GM08714 (cell line): ENCODE measurements at regions not wholly inside any gene's neighbourhood (a gene's known extent, or its start where the extent isn't known, plus 50 kb on each side); places are given as distances from the start of the nearest gene placed in this dataset.

ENCODE experiments used
- H3K4me3 ChIP-seq: fragments of 200-500 bp; sonication (Bioruptor generic); 2 replicates; pipeline ENCODE4 v1.5.1; 2014; ENCODE audit warnings: mild to moderate bottlenecking, low read length, inconsistent platforms
- ZNF274 ChIP-seq: IDR thresholded peaks from 2 replicates; pipeline ENCODE4 v1.6.1; 2012; ENCODE audit warnings: mild to moderate bottlenecking, low read depth, low read length

GRCh38 chr14:71729596-71729995 lies 202.6 kb upstream of the RGS6 start:
- no peak overlapping the region for H3K4me3 ChIP-seq
- no peak for TF ChIP-seq ZNF274

- H3K4me3 ChIP-seq, result no peak overlapping the region
- TF ChIP-seq ZNF274, result no peak
Measured at GRCh38 chr14:71730471-71730870, 201.8 kb upstream of the RGS6 start.

DNA sequence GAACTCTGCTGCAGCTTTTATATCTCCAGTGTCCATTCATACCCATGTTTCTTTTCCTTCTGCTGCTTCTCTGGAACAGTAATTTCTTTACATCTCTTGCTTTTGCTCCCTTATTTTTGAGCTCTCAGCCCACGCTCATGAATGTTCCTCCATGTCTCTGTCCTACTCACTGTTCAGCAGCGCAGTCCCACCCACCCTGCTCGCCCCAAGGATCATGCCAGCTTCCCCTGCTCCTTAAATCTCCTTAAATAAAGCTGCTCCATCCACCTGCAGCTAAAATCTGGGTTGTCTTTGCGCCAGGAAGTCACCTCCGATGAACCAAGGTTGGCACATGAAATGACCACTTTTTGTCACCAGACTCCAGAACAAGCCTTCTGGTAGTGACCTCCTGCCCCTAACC lies 201.1 kb upstream of the RGS6 start:
- no peak for TF ChIP-seq ZNF274
- no peak overlapping the region for H3K4me3 ChIP-seq

- no peak for TF ChIP-seq ZNF274
- H3K4me3 ChIP-seq, result no peak overlapping the region
Measured at GRCh38 chr14:71733210-71733883, 198.9 kb upstream of the RGS6 start.

GRCh38 chr14:71734076-71734475 lies 198.2 kb upstream of the RGS6 start:
- TF ChIP-seq ZNF274, result no peak
- H3K4me3 ChIP-seq, result no peak overlapping the region

DNA sequence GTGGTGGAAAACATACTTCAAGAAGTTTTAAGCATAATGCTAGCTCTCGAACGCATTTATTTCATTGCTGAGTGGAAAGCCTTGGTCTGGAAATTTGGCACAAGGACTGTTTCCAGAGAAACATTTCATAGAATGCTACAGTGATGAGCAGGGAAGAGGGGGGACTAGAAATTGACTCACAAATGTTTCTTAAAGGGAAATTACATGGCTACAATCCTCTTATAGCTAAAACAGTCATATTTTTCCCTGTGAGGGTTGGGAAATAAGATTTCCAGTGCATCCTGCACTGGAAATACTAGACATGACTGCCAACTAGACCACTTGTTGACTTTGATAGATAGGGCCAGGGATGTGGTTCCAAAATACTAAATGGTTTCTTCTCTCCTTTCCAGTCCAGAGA lies 197.3 kb upstream of the RGS6 start:
- no peak overlapping the region for H3K4me3 ChIP-seq
- no peak for TF ChIP-seq ZNF274

DNA sequence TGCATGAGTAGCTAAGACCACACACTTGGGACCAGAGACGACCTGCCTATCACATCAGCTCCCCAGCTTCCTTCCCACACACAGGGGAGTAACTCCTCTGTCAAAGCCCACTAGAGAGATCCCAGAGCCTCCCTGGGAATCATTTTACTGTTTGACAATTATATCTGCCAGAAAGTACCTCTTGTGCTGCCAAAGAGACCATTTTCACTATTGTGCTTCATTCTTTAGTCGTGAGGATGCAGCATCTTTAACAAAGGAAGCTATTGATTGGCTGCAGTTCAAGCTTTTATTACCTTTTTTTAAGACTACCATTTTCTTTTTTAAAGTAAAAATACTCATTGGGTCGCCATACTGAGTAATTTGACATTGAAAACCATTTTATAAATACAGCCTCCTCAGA lies 194.5 kb upstream of the RGS6 start:
- no peak for TF ChIP-seq ZNF274
- no peak overlapping the region for H3K4me3 ChIP-seq

DNA sequence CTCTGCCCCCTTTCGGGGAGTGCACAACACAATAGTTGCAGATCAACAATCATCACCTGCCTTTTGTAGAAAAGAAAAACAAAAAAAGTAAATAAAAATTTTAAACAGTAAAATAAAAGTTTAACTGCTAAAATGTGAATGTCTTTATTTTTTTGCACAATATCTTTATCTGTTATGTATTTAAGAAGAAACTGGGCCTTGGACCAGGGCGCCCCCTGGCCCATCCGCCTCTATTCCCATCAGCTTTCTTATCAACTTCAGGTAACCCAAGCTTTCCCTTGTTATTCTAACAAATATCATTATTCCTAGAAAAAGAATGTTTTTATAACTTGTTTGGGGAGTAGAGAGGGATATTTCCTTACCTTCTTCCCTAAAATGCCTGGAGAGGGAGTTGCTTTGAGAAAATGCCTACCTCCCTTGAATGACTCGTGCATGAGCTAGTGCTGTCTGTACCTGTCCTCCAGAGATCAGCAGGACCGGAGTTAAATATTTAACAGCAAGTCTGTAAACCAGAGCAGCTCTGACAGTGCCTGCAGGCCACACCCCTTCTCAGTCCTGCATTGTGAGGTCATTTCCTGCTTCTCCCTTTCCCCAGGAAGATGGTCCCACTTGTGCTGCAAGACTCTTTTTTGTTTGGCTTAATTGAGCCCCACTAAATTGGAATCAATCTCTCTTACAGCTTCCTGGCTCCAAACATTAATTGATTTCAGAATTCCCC lies 192.8 kb upstream of the RGS6 start:
- H3K4me3 ChIP-seq, result no peak overlapping the region
- TF ChIP-seq ZNF274, result no peak

DNA sequence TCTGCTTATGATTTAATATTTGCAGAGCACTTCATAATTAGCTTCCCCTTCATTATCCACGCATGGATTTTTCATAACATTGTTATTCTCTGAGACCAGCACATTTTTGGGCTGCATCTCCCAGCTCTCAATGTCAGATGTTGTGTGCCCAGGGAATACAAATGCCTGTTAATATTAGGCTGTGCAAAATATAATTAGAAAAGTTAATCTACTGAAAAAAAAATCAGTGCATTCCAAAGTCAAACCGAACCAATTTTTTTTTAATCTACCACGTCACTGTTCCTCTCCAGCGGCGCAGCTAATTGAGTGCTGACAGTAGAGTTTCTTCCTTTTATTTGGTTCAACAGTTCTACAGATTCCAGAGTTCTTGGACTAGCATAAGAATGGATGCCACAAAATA lies 191.0 kb upstream of the RGS6 start:
- TF ChIP-seq ZNF274, result no peak
- H3K4me3 ChIP-seq, result no peak overlapping the region

GRCh38 chr14:71742485-71742884 lies 189.7 kb upstream of the RGS6 start:
- TF ChIP-seq ZNF274, result no peak

GRCh38 chr14:71745072-71745471 lies 187.2 kb upstream of the RGS6 start:
- no peak overlapping the region for H3K4me3 ChIP-seq
- no peak for TF ChIP-seq ZNF274

More at GRCh38 chr14:71742485-71742884, 189.7 kb upstream of the RGS6 start:
- no peak overlapping the region for H3K4me3 ChIP-seq

GRCh38 chr14:71748196-71748595 lies 184.0 kb upstream of the RGS6 start:
- TF ChIP-seq ZNF274, result no peak
- H3K4me3 ChIP-seq, result no peak overlapping the region

- no peak for TF ChIP-seq ZNF274
Measured at GRCh38 chr14:71749613-71750238, 182.5 kb upstream of the RGS6 start.

DNA sequence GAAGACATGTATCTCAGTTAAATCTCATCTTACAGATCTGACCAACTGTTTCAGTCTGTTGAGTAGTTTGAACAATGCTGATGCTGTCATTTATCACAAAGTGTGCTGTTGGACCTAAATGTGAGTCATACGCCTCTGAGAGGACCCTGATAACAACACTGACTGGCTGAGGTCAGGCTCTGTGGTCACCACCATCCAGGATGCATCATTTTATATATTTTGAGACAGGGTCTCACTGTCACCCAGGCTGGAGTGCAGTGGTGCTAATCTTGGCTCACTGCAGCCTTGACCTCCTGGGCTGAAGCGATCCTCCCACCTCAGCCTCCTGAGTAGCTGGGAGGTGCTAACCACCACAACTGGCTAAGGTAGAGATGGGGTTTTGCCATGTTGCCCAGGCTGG lies 181.0 kb upstream of the RGS6 start:
- no peak overlapping the region for H3K4me3 ChIP-seq
- no peak for TF ChIP-seq ZNF274

More at GRCh38 chr14:71749613-71750238, 182.5 kb upstream of the RGS6 start:
- no peak overlapping the region for H3K4me3 ChIP-seq
